HEK293T (cell line): ENCODE measurements at regions not wholly inside any gene's neighbourhood (a gene's known extent, or its start where the extent isn't known, plus 50 kb on each side); places are given as distances from the start of the nearest gene placed in this dataset.
"Not testable (repeated sequence)": the region's sequence is repeated elsewhere in the genome, so short reads cannot be mapped to it uniquely, and the experiment has no call there.

Experiments
- BHLHE40 ChIP-seq: fragments of 450-650 bp; IDR thresholded peaks from 2 replicates; pipeline ENCODE4 v1.6.1; 2016; ENCODE audit warnings: mild to moderate bottlenecking, moderate library complexity, borderline replicate concordance
- ELF4 ChIP-seq: fragments of 450-650 bp; IDR thresholded peaks from 2 replicates; pipeline ENCODE4 v1.6.1; 2017; ENCODE audit warnings: antibody characterized with exemption
- FOXK2 ChIP-seq: fragments of 450-650 bp; IDR thresholded peaks from 2 replicates; pipeline ENCODE4 v1.6.1; 2016; ENCODE audit warnings: mild to moderate bottlenecking
- HDGF ChIP-seq: fragments of 450-650 bp; IDR thresholded peaks from 2 replicates; pipeline ENCODE4 v1.6.1; 2017; ENCODE audit warnings: antibody characterized with exemption, borderline replicate concordance
- LEF1 ChIP-seq: fragments of 450-650 bp; IDR thresholded peaks from 2 replicates; pipeline ENCODE4 v1.6.1; 2017; ENCODE audit warnings: mild to moderate bottlenecking, borderline replicate concordance
- SP1 ChIP-seq: fragments of 450-650 bp; IDR thresholded peaks from 2 replicates; pipeline ENCODE4 v1.6.1; 2017
- SUZ12 ChIP-seq: fragments of 450-650 bp; IDR thresholded peaks from 2 replicates; pipeline ENCODE4 v1.6.1; 2016; ENCODE audit warnings: mild to moderate bottlenecking
- TARDBP ChIP-seq: fragments of 450-650 bp; IDR thresholded peaks from 2 replicates; pipeline ENCODE4 v1.6.1; 2016
- TF ChIP-seq, protein P1 (sequence below): fragments of 450-650 bp; IDR thresholded peaks from 2 replicates; pipeline ENCODE4 v1.6.1; 2016

- TF ChIP-seq SP1, TARDBP, FOXK2, ELF4, BHLHE40, SUZ12, HDGF, LEF1: not testable (repeated sequence)
- TF ChIP-seq, protein P1, sequence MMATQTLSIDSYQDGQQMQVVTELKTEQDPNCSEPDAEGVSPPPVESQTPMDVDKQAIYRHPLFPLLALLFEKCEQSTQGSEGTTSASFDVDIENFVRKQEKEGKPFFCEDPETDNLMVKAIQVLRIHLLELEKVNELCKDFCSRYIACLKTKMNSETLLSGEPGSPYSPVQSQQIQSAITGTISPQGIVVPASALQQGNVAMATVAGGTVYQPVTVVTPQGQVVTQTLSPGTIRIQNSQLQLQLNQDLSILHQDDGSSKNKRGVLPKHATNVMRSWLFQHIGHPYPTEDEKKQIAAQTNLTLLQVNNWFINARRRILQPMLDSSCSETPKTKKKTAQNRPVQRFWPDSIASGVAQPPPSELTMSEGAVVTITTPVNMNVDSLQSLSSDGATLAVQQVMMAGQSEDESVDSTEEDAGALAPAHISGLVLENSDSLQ = not testable (repeated sequence)
Observed at GRCh38 chrX:116520280-116520679, 57.5 kb upstream of the CT83 start.
